Heart right ventricle (tissue), 16 donors: ENCODE measurements at regions not wholly inside any gene's neighbourhood (a gene's known extent, or its start where the extent isn't known, plus 50 kb on each side); places are given as distances from the start of the nearest gene placed in this dataset.

Experiments
- ATAC-seq, 8 donors: fragments of 200-7000 bp; cut with Tn5 transposase; one replicate each; pipeline ENCODE4 v1.9.1; 2020; ENCODE audit warnings: mild to moderate bottlenecking in 8 of 8, moderate library complexity in 8 of 8, moderate number of reproducible peaks in 1 of 8
- DNase-seq, 2 donors: peaks; one replicate each; pipeline ENCODE4 v3.0.0-alpha.2; 2020
- H3K27ac ChIP-seq, 10 donors: fragments of 200-600 bp; sonication (generic) in 2 of 10; one replicate each; pipeline versions ENCODE4 v1.5.0 to v1.8.0; 2020 to 2022; ENCODE audit warnings: mild to moderate bottlenecking in 3 of 10
- H3K27me3 ChIP-seq, 7 donors: fragments of 200-600 bp; one replicate each; pipeline ENCODE4 v1.8.0; 2021 to 2022; ENCODE audit warnings: mild to moderate bottlenecking in 2 of 7
- H3K36me3 ChIP-seq, 9 donors: fragments of 200-600 bp; sonication (generic) in 1 of 9; one replicate each; pipeline versions ENCODE4 v1.5.0 to v1.8.0; 2020 to 2022; ENCODE audit warnings: mild to moderate bottlenecking in 2 of 9
- H3K4me1 ChIP-seq, 9 donors: fragments of 200-600 bp; sonication (generic) in 1 of 9; one replicate each; pipeline versions ENCODE4 v1.5.0 to v1.8.0; 2020 to 2022; ENCODE audit warnings: mild to moderate bottlenecking in 4 of 9
- H3K4me3 ChIP-seq, 10 donors: fragments of 200-600 bp; sonication (generic) in 2 of 10; one replicate each; pipeline versions ENCODE4 v1.5.0 to v1.8.0; 2020 to 2022; ENCODE audit warnings: mild to moderate bottlenecking in 7 of 10, moderate library complexity in 2 of 10
- H3K9me3 ChIP-seq, 11 donors: fragments of 200-600 bp in 10 of 11; sonication (generic) in 2 of 11; one replicate each; pipeline versions ENCODE4 v1.5.0 to v1.8.0; 2013 to 2022; ENCODE audit warnings: mild to moderate bottlenecking in 2 of 11, control low read depth in 1 of 11, moderate library complexity in 1 of 11
- WGBS, 2 donors: extraction: QIAGEN DNeasy Blood & Tissue Kit; methylation state at CpG; one replicate each; pipeline ENCODE4 v1.1.7; 2013; ENCODE audit warnings: inconsistent platforms in 1 of 2; 5-methylcytosine and 5-hydroxymethylcytosine counted together
- intact Hi-C, 10 donors: fragments of 100-400 bp; cut with DNase I; formaldehyde crosslinking; loops; one replicate each; pipeline versions ENCODE4 v1.11.1 to v1.14.2; 2022
- TF ChIP-seq, protein P1 (sequence below), 9 donors: fragments of 200-600 bp; sonication (generic) in 2 of 9; IDR thresholded peaks; one replicate each; pipeline versions ENCODE4 v1.5.0 to v1.8.0; 2021 to 2022; ENCODE audit warnings: antibody characterized with exemption in 9 of 9, mild to moderate bottlenecking in 5 of 9, moderate library complexity in 1 of 9
- donor health status: Arrhythmogenic right ventricular cardiomyopathy.
- donor health status: ischemic (EF 13 %, LVEDD 7.1; RV severe dilation, severe dysfunction).
- donor health status: healthy with polysubstance abuse.
- donor health status: DM: no; HTN: yes; CAD: no.
- donor health status: DM: no; HTN: no; CAD: no.
- donor health status: ischemic (EF 25% LVEDD 6.9; RV normal size, moderate dysfunction).
- donor health status: ischemic (EF 25% LVEDD 5.7; RV mildly dilated, moderate dysfunction).
- donor health status: healthy.
- donor health status: DM: yes; HTN: yes; CAD: no.
- donor health status: Ischemic cardiomyopathy.
- donor health status: ischemic (EF 35%, LVEDD 5.7; RV mildly dilated, moderate dysfunction).
- donor health status: nonischemic (EF 11% LVEDD 7.7; RV severe dilation, severe dysfunction).
- donor health status: DM: yes; HTN: yes; CAD: no.
- donor health status: PGD.
- donor health status: ischemic (EF 29% LVEDD 5.4; RV normal size, mild dysfunction).
- donor health status: nonischemic (EF 23%, LVEDD 6.1; RV moderate dilation, normal function).

- 91% methylated on average over 2 of the region's 2 CpGs for WGBS, 2 donors
- H3K27me3 ChIP-seq: no peaks in the 10 kb centered on the region
- TF ChIP-seq, protein P1, sequence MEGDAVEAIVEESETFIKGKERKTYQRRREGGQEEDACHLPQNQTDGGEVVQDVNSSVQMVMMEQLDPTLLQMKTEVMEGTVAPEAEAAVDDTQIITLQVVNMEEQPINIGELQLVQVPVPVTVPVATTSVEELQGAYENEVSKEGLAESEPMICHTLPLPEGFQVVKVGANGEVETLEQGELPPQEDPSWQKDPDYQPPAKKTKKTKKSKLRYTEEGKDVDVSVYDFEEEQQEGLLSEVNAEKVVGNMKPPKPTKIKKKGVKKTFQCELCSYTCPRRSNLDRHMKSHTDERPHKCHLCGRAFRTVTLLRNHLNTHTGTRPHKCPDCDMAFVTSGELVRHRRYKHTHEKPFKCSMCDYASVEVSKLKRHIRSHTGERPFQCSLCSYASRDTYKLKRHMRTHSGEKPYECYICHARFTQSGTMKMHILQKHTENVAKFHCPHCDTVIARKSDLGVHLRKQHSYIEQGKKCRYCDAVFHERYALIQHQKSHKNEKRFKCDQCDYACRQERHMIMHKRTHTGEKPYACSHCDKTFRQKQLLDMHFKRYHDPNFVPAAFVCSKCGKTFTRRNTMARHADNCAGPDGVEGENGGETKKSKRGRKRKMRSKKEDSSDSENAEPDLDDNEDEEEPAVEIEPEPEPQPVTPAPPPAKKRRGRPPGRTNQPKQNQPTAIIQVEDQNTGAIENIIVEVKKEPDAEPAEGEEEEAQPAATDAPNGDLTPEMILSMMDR (IDR thresholded peaks at IDR 0.05): no peak
- no peak for DNase-seq
- no peaks in the 10 kb centered on the region for H3K9me3 ChIP-seq
- intact Hi-C loops: loop anchor here in 5 of 10 donors (5.0 to 10.0 kb wide), 5 partner anchors 183 to 855 kb away; partner anchors contain the start of gene FOXC1 (in 1 of the 5)
- no peak overlapping the region for H3K27ac ChIP-seq
- peaks cover 0 to 19% (median 10%) of the 10 kb centered on the region in 9 donors for H3K4me1 ChIP-seq
- no peak for ATAC-seq
- no peak overlapping the region for H3K4me3 ChIP-seq
- H3K36me3 ChIP-seq: no peaks in the 10 kb centered on the region
Measured at GRCh38 chr6:2449572-2449940, 204.2 kb upstream of the GMDS start.

GRCh38 chr6:2448826-2449571, 203.6 kb upstream of the GMDS start:
- 38 to 39% methylated on average over 22 of the region's 22 CpGs for WGBS, 2 donors
- TF ChIP-seq, protein P1 (IDR thresholded peaks at IDR 0.05): peak in 8 of 9 donors; percentile 21 to 73 (median 65)
- no peaks in the 10 kb centered on the region for H3K9me3 ChIP-seq
- peak overlapping the region in 5 of 10 donors; percentile 5 to 28 (median 18) for H3K4me3 ChIP-seq
- peak in 1 of 2 donors; percentile 36 for DNase-seq
- peak in 5 of 8 donors; percentile 61 to 71 (median 67) for ATAC-seq
- H3K27ac ChIP-seq: no peak overlapping the region
- intact Hi-C loops: loop anchor here in 5 of 10 donors (5.0 to 10.0 kb wide), 5 partner anchors 183 to 854 kb away; partner anchors contain the start of gene FOXC1 (in 1 of the 5)
- H3K27me3 ChIP-seq: no peaks in the 10 kb centered on the region
- peaks cover 0 to 19% (median 10%) of the 10 kb centered on the region in 9 donors for H3K4me1 ChIP-seq
- peaks cover 0 to 2% (median 0%) of the 10 kb centered on the region in 9 donors for H3K36me3 ChIP-seq

DNA sequence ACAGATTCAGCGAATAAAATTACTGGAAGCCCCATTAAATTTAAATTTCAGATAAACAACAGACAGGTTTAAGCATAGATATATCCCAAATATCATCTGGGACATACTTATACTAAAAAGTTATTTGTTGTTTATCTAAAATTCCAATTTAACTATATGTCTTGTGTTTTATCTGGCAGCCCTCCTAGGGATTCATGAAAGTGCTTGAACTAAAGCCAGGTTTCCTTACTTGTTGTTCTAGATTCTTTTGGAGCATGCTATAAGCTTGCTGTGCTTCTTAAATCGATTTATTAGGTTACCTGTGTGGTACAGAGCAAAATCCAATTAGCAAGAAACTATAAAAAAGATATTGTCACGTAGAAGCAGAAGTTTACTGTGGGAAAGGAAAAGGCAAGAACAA, 202.5 kb upstream of the GMDS start:
- TF ChIP-seq, protein P1 (IDR thresholded peaks at IDR 0.05): no peak
- Histone ChIP-seq H3K36me3 (peaks cover 0 to 13% (median 0%) of the 10 kb centered on the region in 9 donors), H3K27ac (no peak overlapping the region), H3K27me3 (no peaks in the 10 kb centered on the region), H3K4me3 (no peak overlapping the region), H3K4me1 (peaks cover 0 to 19% (median 10%) of the 10 kb centered on the region in 9 donors), H3K9me3 (no peaks in the 10 kb centered on the region)
- no peak for ATAC-seq
- intact Hi-C loops: loop anchor here in 5 of 10 donors (5.0 to 10.0 kb wide), 5 partner anchors 184 to 853 kb away; partner anchors contain the start of gene FOXC1 (in 1 of the 5)
- no peak for DNase-seq
- 71 to 76% methylated on average over 3 of the region's 3 CpGs for WGBS, 2 donors

DNA sequence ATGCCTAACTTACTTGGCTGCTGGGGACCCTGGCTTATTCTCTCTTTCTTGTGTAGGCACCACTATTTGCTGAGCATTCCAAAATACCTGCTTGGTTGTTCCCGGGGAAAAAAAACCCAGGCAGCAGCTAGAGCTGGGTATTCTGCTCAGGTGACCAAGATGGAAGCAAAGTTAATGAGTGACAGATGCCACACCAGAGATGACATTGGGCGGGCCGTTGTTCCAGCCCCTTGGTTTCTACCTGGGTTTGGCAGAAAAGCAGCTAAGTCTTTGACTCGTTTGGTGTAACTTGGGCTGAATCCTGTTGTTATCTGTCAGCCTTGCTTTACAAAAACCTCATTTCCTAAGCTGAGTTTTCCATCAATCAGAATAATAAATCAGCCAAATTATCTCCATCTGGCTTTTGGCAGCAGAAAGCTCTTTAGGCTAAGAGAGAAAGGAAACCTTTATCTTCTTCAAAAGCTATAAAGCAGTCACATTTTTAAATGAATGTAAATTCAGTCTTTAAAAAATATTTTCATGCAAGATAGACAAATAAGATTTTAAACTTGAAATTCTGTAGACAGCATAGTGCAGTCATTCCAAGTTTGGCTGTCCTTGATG, 202.0 kb upstream of the GMDS start:
- H3K27ac ChIP-seq: no peak overlapping the region
- no peak overlapping the region for H3K4me3 ChIP-seq
- H3K27me3 ChIP-seq: no peaks in the 10 kb centered on the region
- 82 to 90% methylated on average over 4 of the region's 4 CpGs for WGBS, 2 donors
- TF ChIP-seq, protein P1 (IDR thresholded peaks at IDR 0.05): no peak
- H3K36me3 ChIP-seq: peaks cover 0 to 14% (median 0%) of the 10 kb centered on the region in 9 donors
- intact Hi-C loops: loop anchor here in 5 of 10 donors (5.0 to 10.0 kb wide), 5 partner anchors 185 to 853 kb away; partner anchors contain the start of gene FOXC1 (in 1 of the 5)
- DNase-seq: no peak
- no peaks in the 10 kb centered on the region for H3K9me3 ChIP-seq
- H3K4me1 ChIP-seq: peaks cover 0 to 19% (median 10%) of the 10 kb centered on the region in 9 donors
- no peak for ATAC-seq
